GM19452 (cell line): ENCODE measurements at regions not wholly inside any gene's neighbourhood (a gene's known extent, or its start where the extent isn't known, plus 50 kb on each side); places are given as distances from the start of the nearest gene placed in this dataset.

Experiments used
- ATAC-seq: cut with Tn5 transposase; IDR thresholded peaks from one replicate; pipeline ENCODE4 v1.9.1; 2021; ENCODE audit not compliant: unreplicated experiment

DNA sequence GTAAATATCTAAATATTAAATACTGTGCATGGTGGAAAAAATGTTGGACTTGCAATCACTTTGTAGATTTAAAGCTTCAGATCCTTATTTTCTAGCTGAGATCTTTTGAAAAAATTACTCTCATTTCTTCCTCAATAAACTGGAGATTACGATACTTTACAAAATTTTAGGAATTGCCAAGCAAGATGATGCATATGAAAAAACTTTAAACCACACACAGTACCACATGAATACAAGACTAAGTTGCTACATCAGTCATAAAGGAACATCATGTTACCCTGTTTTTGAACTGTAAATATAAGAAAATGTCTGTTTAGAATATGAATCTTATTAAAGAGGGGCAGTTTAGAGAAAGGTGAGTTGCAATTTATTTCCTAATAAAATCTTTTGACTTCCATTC is 703.6 kb upstream of the NUDT12 start:
- no peak for ATAC-seq

GRCh38 chr5:104265531-104266140 is 703.0 kb upstream of the NUDT12 start:
- ATAC-seq = no peak

GRCh38 chr5:104247260-104247659 is 684.7 kb upstream of the NUDT12 start:
- no peak for ATAC-seq

DNA sequence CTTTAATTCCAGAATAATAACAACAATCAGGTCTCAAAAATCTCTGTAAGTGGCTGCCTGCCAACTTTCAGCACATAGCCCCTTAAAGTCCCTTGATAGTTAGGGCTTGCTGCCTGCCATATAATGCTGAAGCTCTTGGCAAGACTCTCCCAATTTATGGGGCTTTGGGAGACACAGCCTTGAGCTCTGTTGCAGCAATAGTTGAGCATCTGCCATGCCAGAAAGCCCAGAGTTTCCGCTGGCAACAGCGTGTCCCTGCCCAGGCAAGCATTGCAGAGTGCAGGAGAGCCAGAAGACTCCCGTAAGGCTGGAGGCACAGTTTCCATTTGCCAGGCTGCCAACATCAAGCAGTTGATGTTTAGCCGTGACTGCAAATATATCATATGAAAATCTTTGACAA is 678.5 kb upstream of the NUDT12 start:
- no peak for ATAC-seq

DNA sequence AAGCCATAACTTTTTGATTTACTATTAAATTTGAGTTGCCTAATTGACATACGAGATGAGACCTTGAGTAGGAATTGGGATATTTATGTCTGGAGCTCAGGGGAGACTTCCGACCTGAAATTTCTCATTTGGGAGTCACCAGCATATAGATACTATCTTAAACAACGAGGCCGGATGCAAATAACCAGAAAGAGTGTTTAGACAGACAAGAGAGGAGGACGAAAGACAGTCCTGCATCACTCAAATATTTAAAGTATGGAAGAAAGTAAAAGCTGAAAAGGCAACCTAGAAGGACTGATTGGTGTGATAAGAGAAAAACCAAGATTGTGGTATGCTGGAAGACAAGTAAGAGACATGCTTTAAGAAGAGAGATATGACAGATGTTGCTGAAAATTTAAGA is 675.0 kb upstream of the NUDT12 start:
- no peak for ATAC-seq

GRCh38 chr5:104223885-104224773 is 661.5 kb upstream of the NUDT12 start:
- no peak for ATAC-seq

- ATAC-seq = no peak
These were observed 655.6 kb upstream of the NUDT12 start for GRCh38 chr5:104218200-104218599.

- no peak for ATAC-seq
These were observed 650.6 kb upstream of the NUDT12 start for GRCh38 chr5:104213216-104213615.

DNA sequence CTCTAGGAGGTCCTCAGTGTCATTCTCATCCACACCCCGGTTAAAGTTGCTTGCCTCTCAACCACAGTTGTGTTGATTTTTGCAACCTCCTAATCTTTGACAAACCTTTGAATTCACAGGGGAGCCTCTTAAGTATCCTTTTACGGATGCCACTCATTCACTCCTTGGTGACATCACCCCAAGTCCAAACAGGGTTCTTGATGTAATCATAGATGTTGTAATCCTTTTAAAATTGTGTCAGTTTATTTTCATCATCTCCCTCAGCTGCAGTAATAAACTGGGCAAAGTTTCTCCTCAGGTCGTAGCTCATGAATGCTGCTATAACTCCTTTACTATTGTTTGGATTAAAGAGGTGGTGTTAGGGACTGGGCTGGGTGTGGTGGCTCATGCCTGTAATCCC is 637.2 kb upstream of the NUDT12 start:
- ATAC-seq = no peak

- no peak for ATAC-seq
These were observed 635.6 kb upstream of the NUDT12 start for GRCh38 chr5:104198156-104198555.

DNA sequence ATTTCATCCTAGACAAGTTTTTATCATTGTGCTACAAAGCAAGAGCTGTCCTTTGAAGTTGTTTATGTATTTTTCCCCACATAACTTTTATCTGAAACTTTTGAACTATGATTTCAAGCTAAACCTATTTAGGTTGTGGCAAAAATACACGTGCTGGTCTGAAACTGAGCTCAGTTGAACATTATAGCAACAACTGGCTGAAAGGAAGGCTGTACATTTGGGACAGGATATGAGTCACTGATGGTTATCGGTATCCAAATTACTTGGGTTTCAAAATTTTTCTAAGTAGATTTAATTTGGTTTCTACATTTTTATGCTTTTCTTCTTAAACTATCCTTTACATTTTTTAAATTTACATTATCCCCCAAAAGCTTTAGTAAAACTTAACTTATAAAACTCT is 627.3 kb upstream of the NUDT12 start:
- ATAC-seq = no peak

DNA sequence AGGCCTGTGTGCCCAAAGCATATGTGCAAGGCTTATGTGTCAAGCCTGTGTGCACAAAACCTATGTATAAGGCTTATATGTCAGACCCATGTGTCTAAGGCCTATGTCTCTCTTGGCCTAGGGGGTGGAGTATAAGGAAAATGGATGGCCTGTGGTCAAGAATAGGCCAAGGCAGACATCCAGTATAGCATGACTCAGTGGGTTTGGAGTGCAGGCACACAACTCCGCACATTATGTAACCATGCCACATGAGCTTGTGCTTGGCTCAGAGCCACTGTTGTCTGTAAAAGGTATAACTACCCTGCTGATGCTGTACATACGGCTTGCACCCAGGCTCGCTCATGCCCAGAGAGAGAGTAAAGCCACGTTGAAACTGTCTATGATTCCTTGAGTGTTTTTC is 626.4 kb upstream of the NUDT12 start:
- ATAC-seq = no peak

DNA sequence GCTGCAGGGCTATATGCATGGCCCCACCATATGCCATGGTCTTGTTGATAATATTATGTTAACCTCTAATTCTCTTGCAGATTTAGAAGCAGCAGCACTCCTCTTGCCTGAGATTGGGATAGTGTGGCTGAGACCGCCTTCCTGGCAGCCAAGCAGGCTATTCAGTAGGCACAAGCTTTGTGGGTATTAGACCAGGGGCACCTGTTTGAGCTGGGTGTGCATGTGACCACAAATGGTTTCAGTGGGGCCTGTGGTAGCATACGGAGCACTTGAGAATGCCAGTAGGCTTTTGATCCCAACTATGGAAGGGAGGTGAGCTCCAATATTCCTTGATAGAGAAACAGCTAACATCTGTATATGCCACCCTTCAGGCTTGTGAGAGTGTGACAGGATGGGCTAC is 625.1 kb upstream of the NUDT12 start:
- ATAC-seq = no peak

DNA sequence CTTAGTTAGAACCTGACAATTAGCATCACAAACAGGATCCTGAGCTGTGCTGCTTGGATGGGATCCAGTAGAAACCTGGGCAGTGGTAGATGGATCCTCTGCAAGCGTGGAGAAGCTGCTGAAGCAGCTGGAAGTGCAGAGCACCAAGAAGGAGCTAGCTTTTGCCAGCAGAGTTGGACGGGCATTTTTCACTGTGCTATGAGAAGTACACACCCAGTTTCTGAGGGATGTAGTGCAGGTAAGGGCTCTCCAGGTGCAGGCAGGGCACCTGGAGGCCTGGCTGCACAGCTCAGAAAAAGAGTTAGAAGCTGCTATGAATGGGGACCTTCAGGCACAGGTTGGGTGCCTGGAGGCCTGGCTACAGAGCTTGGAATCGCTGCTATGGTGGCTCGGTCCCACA is 623.9 kb upstream of the NUDT12 start:
- ATAC-seq = no peak

DNA sequence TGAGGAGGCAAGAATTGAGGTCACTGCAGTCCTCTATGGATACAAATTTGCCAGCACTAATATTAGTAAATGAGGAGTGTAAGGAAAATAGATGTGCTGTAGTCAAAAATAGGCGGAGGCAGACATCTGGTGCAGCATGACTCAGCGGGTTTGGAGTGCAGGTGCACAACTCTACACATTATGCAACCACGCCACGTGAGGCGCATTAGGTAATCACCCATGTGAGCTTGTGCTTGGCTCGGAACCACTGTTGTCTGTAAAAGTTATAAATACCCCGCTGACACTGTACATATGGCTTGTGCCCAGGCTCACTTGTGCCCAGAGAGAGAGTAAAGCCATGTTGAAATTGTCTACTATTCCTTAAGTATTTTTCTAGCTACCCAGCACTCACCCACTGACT is 623.5 kb upstream of the NUDT12 start:
- no peak for ATAC-seq

GRCh38 chr5:104184264-104184663 is 621.7 kb upstream of the NUDT12 start:
- ATAC-seq = no peak

GRCh38 chr5:104178829-104179456 is 616.4 kb upstream of the NUDT12 start:
- no peak for ATAC-seq

DNA sequence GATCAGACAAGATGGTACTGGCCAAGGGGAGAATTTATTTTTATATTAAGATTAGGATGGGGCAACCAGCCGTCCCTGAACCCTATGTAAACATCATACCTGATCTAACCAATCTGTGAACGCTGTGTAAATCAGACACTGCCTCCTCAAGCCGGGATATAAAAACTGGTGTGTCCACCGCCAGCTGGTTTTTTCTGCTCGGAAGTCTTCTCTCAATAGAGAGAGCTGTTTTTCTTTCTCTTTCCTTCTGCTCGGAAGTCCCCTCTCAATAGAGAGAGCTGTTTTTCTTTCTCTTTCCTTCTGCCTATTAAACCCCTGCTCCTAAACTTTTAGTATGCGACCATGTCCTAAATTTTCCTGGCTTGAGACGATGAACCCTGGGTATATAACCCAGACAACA is 615.5 kb upstream of the NUDT12 start:
- no peak for ATAC-seq

- no peak for ATAC-seq
These were observed 615.1 kb upstream of the NUDT12 start for GRCh38 chr5:104177651-104178050.

GRCh38 chr5:104172976-104173375 is 610.4 kb upstream of the NUDT12 start:
- no peak for ATAC-seq

- no peak for ATAC-seq
These were observed 609.5 kb upstream of the NUDT12 start for GRCh38 chr5:104171958-104172690.
